Adrenal gland (tissue), 9 donors: ENCODE measurements at regions not wholly inside any gene's neighbourhood (a gene's known extent, or its start where the extent isn't known, plus 50 kb on each side); places are given as distances from the start of the nearest gene placed in this dataset.

Experiments used
- DNase-seq, 7 donors: peaks; one replicate each; pipeline ENCODE4 v3.0.0-alpha.2; 2019 to 2020
- H3K27ac ChIP-seq, 5 donors: fragments of 200-600 bp; sonication (generic) in 4 of 5; 1 replicate in 3 of 5; 2 replicates in 2 of 5; pipeline versions ENCODE4 v1.5.1 to v1.8.0; 2016 to 2020; ENCODE audit warnings: mild to moderate bottlenecking in 1 of 5
- H3K27me3 ChIP-seq: fragments of 200-600 bp; 2 replicates; pipeline ENCODE4 v1.8.0; 2021
- H3K36me3 ChIP-seq, 2 donors: fragments of 200-600 bp; replicated peaks in 1 of 2; 1 replicate in 1 of 2; 2 replicates in 1 of 2; pipeline versions ENCODE4 v1.5.1 to v1.8.0; 2018 to 2022
- H3K4me1 ChIP-seq, 2 donors: fragments of 200-600 bp; replicated peaks in 1 of 2; 1 replicate in 1 of 2; 2 replicates in 1 of 2; pipeline versions ENCODE4 v1.5.1 to v1.8.0; 2018 to 2021
- H3K4me3 ChIP-seq, 4 donors: fragments of 200-600 bp; sonication (generic) in 3 of 4; one replicate each; pipeline ENCODE4 v1.5.1; 2016 to 2018
- H3K9me3 ChIP-seq, 3 donors: fragments of 200-600 bp; sonication (generic) in 1 of 3; replicated peaks in 1 of 3; 1 replicate in 2 of 3; 2 replicates in 1 of 3; pipeline versions ENCODE4 v1.5.1 to v1.8.0; 2016 to 2021
- POLR2A ChIP-seq, 2 donors: fragments of 450-650 bp; IDR thresholded peaks; one replicate each; pipeline ENCODE4 v1.6.1; 2017; ENCODE audit warnings: antibody characterized with exemption in 2 of 2, mild to moderate bottlenecking in 2 of 2, moderate library complexity in 1 of 2
- WGBS, 4 donors: extraction: QIAGEN DNeasy Blood & Tissue Kit in 2 of 4; methylation state at CpG; one replicate each; pipeline versions ENCODE4 v1.1.5 to v1.1.7; 2013 to 2017; 5-methylcytosine and 5-hydroxymethylcytosine counted together
- intact Hi-C, 2 donors: fragments of 100-400 bp; cut with DNase I; formaldehyde crosslinking; loops; one replicate each; pipeline versions ENCODE4 v1.14.1 to v1.15.0; 2022 to 2023
- TF ChIP-seq, protein P1 (sequence below), 6 experiments: fragments of 450-650 bp in 4 of 6; fragments of 200-600 bp in 2 of 6; sonication (generic) in 1 of 6; IDR thresholded peaks; 1 replicate in 5 of 6; 2 replicates in 1 of 6; pipeline versions ENCODE4 v1.5.1 to v1.8.0; 2016 to 2021; ENCODE audit warnings: antibody characterized with exemption in 6 of 6, mild to moderate bottlenecking in 2 of 6, moderate library complexity in 1 of 6
- donor health status: healthy with polysubstance abuse.
- donor health status: Bipolar disorder and iron deficiency.
- donor health status: DM: yes; HTN: yes; CAD: no.
- donor health status: DM: no; HTN: no; CAD: no.
- donor health status: DM: no; HTN: no; CAD: no.

- H3K27me3 ChIP-seq = no peaks in the 10 kb centered on the region
- TF ChIP-seq, protein P1, sequence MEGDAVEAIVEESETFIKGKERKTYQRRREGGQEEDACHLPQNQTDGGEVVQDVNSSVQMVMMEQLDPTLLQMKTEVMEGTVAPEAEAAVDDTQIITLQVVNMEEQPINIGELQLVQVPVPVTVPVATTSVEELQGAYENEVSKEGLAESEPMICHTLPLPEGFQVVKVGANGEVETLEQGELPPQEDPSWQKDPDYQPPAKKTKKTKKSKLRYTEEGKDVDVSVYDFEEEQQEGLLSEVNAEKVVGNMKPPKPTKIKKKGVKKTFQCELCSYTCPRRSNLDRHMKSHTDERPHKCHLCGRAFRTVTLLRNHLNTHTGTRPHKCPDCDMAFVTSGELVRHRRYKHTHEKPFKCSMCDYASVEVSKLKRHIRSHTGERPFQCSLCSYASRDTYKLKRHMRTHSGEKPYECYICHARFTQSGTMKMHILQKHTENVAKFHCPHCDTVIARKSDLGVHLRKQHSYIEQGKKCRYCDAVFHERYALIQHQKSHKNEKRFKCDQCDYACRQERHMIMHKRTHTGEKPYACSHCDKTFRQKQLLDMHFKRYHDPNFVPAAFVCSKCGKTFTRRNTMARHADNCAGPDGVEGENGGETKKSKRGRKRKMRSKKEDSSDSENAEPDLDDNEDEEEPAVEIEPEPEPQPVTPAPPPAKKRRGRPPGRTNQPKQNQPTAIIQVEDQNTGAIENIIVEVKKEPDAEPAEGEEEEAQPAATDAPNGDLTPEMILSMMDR (IDR thresholded peaks at IDR 0.05) = no peak
- TF ChIP-seq POLR2A (IDR thresholded peaks at IDR 0.05) = no peak
- no peak overlapping the region for H3K4me3 ChIP-seq
- H3K4me1 ChIP-seq = no peaks in the 10 kb centered on the region
- H3K9me3 ChIP-seq = no peaks in the 10 kb centered on the region
- no peak overlapping the region for H3K27ac ChIP-seq
- H3K36me3 ChIP-seq = no peaks in the 10 kb centered on the region
- no peak for DNase-seq
- WGBS, 4 donors = 81 to 95% (median 90%) methylated on average over 5 of the region's 5 CpGs
- intact Hi-C loops = no loop called here
These were observed 553.0 kb upstream of the BTBD3 start for GRCh38 chr20:11364736-11365135.

- WGBS, 4 donors = 59 to 78% (median 64%) methylated on average over 4 of the region's 4 CpGs
- no peak for DNase-seq
- no peak overlapping the region for H3K27ac ChIP-seq
- intact Hi-C loops = no loop called here
- H3K9me3 ChIP-seq = no peaks in the 10 kb centered on the region
- H3K4me1 ChIP-seq = no peaks in the 10 kb centered on the region
- TF ChIP-seq POLR2A (IDR thresholded peaks at IDR 0.05) = no peak
- TF ChIP-seq, protein P1 (IDR thresholded peaks at IDR 0.05) = no peak
- no peak overlapping the region for H3K4me3 ChIP-seq
- H3K27me3 ChIP-seq = no peaks in the 10 kb centered on the region
- H3K36me3 ChIP-seq = no peaks in the 10 kb centered on the region
These were observed 551.0 kb upstream of the BTBD3 start for GRCh38 chr20:11366660-11367059.

DNA sequence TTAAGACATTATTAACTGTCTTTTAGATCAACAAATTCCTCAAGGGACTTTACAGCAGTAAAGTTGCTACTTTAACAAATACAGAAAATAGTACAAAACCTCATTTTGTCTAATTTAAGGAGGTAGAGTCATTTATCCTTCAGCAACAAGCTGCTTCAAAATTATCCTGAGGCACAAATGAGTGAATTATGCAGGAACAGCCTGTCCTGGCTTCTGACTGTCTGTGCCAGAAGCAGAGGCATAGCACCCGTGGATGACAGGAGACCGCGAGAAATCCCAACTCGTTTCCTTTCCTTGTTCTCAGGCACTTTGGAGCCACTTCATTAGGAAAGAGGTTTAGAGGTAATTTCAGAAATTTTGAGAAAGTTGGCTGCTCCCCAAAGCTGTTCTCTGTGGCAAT is 549.2 kb upstream of the BTBD3 start:
- intact Hi-C loops = no loop called here
- H3K27ac ChIP-seq = no peak overlapping the region
- 52 to 62% (median 58%) methylated on average over 4 of the region's 4 CpGs for WGBS, 4 donors

GRCh38 chr20:11368965-11369711 is 548.6 kb upstream of the BTBD3 start:
- 80 to 92% (median 83%) methylated on average over 12 of the region's 12 CpGs for WGBS, 4 donors
- no peak overlapping the region for H3K4me3 ChIP-seq
- no peak for DNase-seq
- no peaks in the 10 kb centered on the region for H3K4me1 ChIP-seq
- intact Hi-C loops = no loop called here
- TF ChIP-seq, protein P1 (IDR thresholded peaks at IDR 0.05) = no peak
- TF ChIP-seq POLR2A (IDR thresholded peaks at IDR 0.05) = no peak
- H3K27ac ChIP-seq = no peak overlapping the region
- H3K27me3 ChIP-seq = no peaks in the 10 kb centered on the region
- H3K9me3 ChIP-seq = no peaks in the 10 kb centered on the region
- no peaks in the 10 kb centered on the region for H3K36me3 ChIP-seq

More for the DNA sequence above, 549.2 kb upstream of the BTBD3 start:
- H3K4me1 ChIP-seq = no peaks in the 10 kb centered on the region
- H3K36me3 ChIP-seq = no peaks in the 10 kb centered on the region
- no peaks in the 10 kb centered on the region for H3K27me3 ChIP-seq
- no peak overlapping the region for H3K4me3 ChIP-seq
- DNase-seq = no peak
- H3K9me3 ChIP-seq = no peaks in the 10 kb centered on the region
- TF ChIP-seq, protein P1 (IDR thresholded peaks at IDR 0.05) = no peak
- no peak for TF ChIP-seq POLR2A (IDR thresholded peaks at IDR 0.05)
